ENCODE measurements at regions not wholly inside any gene's neighbourhood (a gene's known extent, or its start where the extent isn't known, plus 50 kb on each side); places are given as distances from the start of the nearest gene placed in this dataset.

GRCh38 chr2:129070663-129071062 is 752.0 kb upstream of the HS6ST1 start:
- H3K36me3 ChIP-seq: no peaks in the 10 kb centered on the region
- H3K27ac ChIP-seq: no peak overlapping the region
- intact Hi-C loops (cut with DNase I): no loop called here
- H3K4me1 ChIP-seq: no peaks in the 10 kb centered on the region
- no peak for DNase-seq (ENCODE audit: low spot score in 2 of 2)
- H3K9me3 ChIP-seq: no peaks in the 10 kb centered on the region
- H3K4me3 ChIP-seq: no peak overlapping the region
- no peaks in the 10 kb centered on the region for H3K27me3 ChIP-seq
- TF ChIP-seq CTCF (IDR thresholded peaks at IDR 0.05): no peak

- no peaks in the 10 kb centered on the region for H3K4me1 ChIP-seq
- H3K36me3 ChIP-seq: no peaks in the 10 kb centered on the region
- H3K27ac ChIP-seq: no peak overlapping the region
- no peak overlapping the region for H3K4me3 ChIP-seq
- TF ChIP-seq CTCF (IDR thresholded peaks at IDR 0.05): no peak
- intact Hi-C loops (cut with DNase I): no loop called here
- no peaks in the 10 kb centered on the region for H3K9me3 ChIP-seq
- no peak for DNase-seq (ENCODE audit: low spot score in 2 of 2)
- H3K27me3 ChIP-seq: no peaks in the 10 kb centered on the region
Observed at GRCh38 chr2:129071531-129071930, 752.9 kb upstream of the HS6ST1 start.

- intact Hi-C loops (cut with DNase I): no loop called here
- Histone ChIP-seq H3K27ac (no peak overlapping the region), H3K36me3 (no peaks in the 10 kb centered on the region), H3K27me3 (no peaks in the 10 kb centered on the region), H3K4me1 (no peaks in the 10 kb centered on the region), H3K4me3 (no peak overlapping the region), H3K9me3 (no peaks in the 10 kb centered on the region)
- no peak for TF ChIP-seq CTCF (IDR thresholded peaks at IDR 0.05)
- DNase-seq (ENCODE audit: low spot score in 2 of 2): no peak
Observed at GRCh38 chr2:129074298-129074920, 755.7 kb upstream of the HS6ST1 start.

GRCh38 chr2:129078548-129078947 is 759.9 kb upstream of the HS6ST1 start:
- Histone ChIP-seq H3K4me3 (no peak overlapping the region), H3K4me1 (no peaks in the 10 kb centered on the region), H3K27ac (no peak overlapping the region), H3K27me3 (no peaks in the 10 kb centered on the region), H3K36me3 (no peaks in the 10 kb centered on the region), H3K9me3 (no peaks in the 10 kb centered on the region)
- intact Hi-C loops (cut with DNase I): no loop called here
- TF ChIP-seq CTCF (IDR thresholded peaks at IDR 0.05): no peak
- DNase-seq (ENCODE audit: low spot score in 2 of 2): no peak

- intact Hi-C loops (cut with DNase I): no loop called here
- no peak for TF ChIP-seq CTCF (IDR thresholded peaks at IDR 0.05)
- DNase-seq (ENCODE audit: low spot score in 2 of 2): no peak
- H3K27ac ChIP-seq: no peak overlapping the region
- H3K9me3 ChIP-seq: no peaks in the 10 kb centered on the region
- H3K27me3 ChIP-seq: no peaks in the 10 kb centered on the region
- H3K4me3 ChIP-seq: no peak overlapping the region
- H3K4me1 ChIP-seq: no peaks in the 10 kb centered on the region
- H3K36me3 ChIP-seq: no peaks in the 10 kb centered on the region
Observed at GRCh38 chr2:129080715-129081476, 762.2 kb upstream of the HS6ST1 start.
